ENCODE measurements at regions not wholly inside any gene's neighbourhood (a gene's known extent, or its start where the extent isn't known, plus 50 kb on each side); places are given as distances from the start of the nearest gene placed in this dataset.

- TF ChIP-seq CTCF (IDR thresholded peaks at IDR 0.05) = no peak
- Histone ChIP-seq H3K4me1 (no peaks in the 10 kb centered on the region), H3K27ac (no peak overlapping the region), H3K4me3 (no peak overlapping the region), H3K27me3 (no peaks in the 10 kb centered on the region), H3K9me3 (no peaks in the 10 kb centered on the region), H3K36me3 (no peaks in the 10 kb centered on the region)
- no peak for DNase-seq (ENCODE audit: low spot score in 2 of 2)
- intact Hi-C loops (cut with DNase I) = no loop called here
Measured at GRCh38 chr18:53710080-53710479, 514.4 kb downstream of the MBD2 start.

GRCh38 chr18:53702480-53702879, 522.0 kb downstream of the MBD2 start:
- Histone ChIP-seq H3K27ac (no peak overlapping the region), H3K9me3 (no peaks in the 10 kb centered on the region), H3K36me3 (no peaks in the 10 kb centered on the region), H3K27me3 (no peaks in the 10 kb centered on the region), H3K4me1 (no peaks in the 10 kb centered on the region), H3K4me3 (no peak overlapping the region)
- TF ChIP-seq CTCF (IDR thresholded peaks at IDR 0.05) = no peak
- intact Hi-C loops (cut with DNase I) = no loop called here
- no peak for DNase-seq (ENCODE audit: low spot score in 2 of 2)

GRCh38 chr18:53701697-53702096, 522.8 kb downstream of the MBD2 start:
- H3K36me3 ChIP-seq = no peaks in the 10 kb centered on the region
- TF ChIP-seq CTCF (IDR thresholded peaks at IDR 0.05) = no peak
- intact Hi-C loops (cut with DNase I) = no loop called here
- H3K27ac ChIP-seq = no peak overlapping the region
- no peak for DNase-seq (ENCODE audit: low spot score in 2 of 2)
- no peaks in the 10 kb centered on the region for H3K4me1 ChIP-seq
- no peak overlapping the region for H3K4me3 ChIP-seq
- no peaks in the 10 kb centered on the region for H3K27me3 ChIP-seq
- no peaks in the 10 kb centered on the region for H3K9me3 ChIP-seq

- H3K36me3 ChIP-seq = no peaks in the 10 kb centered on the region
- H3K4me3 ChIP-seq = no peak overlapping the region
- peak in 1 of 3 experiments; percentile 17 for TF ChIP-seq CTCF (IDR thresholded peaks at IDR 0.05)
- H3K4me1 ChIP-seq = no peaks in the 10 kb centered on the region
- H3K27me3 ChIP-seq = no peaks in the 10 kb centered on the region
- H3K9me3 ChIP-seq = no peaks in the 10 kb centered on the region
- DNase-seq (ENCODE audit: low spot score in 2 of 2) = no peak
- intact Hi-C loops (cut with DNase I) = loop anchor here (10.0 kb wide), 1 partner anchor 426 kb away; no protein-coding TSS in a partner anchor
- H3K27ac ChIP-seq = no peak overlapping the region
Measured at GRCh38 chr18:53698907-53699306, 525.6 kb downstream of the MBD2 start.

- no peak for DNase-seq (ENCODE audit: low spot score in 2 of 2)
- H3K4me1 ChIP-seq = no peaks in the 10 kb centered on the region
- H3K36me3 ChIP-seq = no peaks in the 10 kb centered on the region
- intact Hi-C loops (cut with DNase I) = loop anchor here (10.0 kb wide), 1 partner anchor 435 kb away; no protein-coding TSS in a partner anchor
- H3K27me3 ChIP-seq = no peaks in the 10 kb centered on the region
- no peaks in the 10 kb centered on the region for H3K9me3 ChIP-seq
- no peak overlapping the region for H3K4me3 ChIP-seq
- H3K27ac ChIP-seq = no peak overlapping the region
- no peak for TF ChIP-seq CTCF (IDR thresholded peaks at IDR 0.05)
Measured at GRCh38 chr18:53689886-53690285, 534.6 kb downstream of the MBD2 start.

DNA sequence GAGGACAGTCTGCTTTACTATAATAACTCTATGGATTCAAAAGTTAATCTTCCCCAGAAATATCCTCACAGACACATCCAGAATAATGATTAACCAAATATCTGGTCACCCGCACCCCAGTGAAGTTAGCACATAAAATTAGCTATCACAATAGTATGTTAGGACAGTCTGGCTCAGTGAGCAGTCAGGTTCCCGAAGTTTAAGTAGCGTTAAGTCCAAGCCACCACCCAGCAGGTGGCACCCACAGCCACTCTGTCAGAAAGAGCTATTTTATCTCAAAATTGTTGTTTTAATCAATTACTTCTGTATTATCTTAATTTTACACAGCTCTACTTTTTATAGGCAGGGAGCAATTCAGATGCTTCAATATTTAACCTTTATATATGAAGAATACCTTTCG, 537.5 kb downstream of the MBD2 start:
- Histone ChIP-seq H3K27ac (no peak overlapping the region), H3K27me3 (no peaks in the 10 kb centered on the region), H3K36me3 (no peaks in the 10 kb centered on the region), H3K4me1 (no peaks in the 10 kb centered on the region), H3K4me3 (no peak overlapping the region), H3K9me3 (no peaks in the 10 kb centered on the region)
- TF ChIP-seq CTCF (IDR thresholded peaks at IDR 0.05) = no peak
- intact Hi-C loops (cut with DNase I) = no loop called here
- DNase-seq (ENCODE audit: low spot score in 2 of 2) = no peak
